NT2/D1 (cell line): ENCODE measurements at regions not wholly inside any gene's neighbourhood (a gene's known extent, or its start where the extent isn't known, plus 50 kb on each side); places are given as distances from the start of the nearest gene placed in this dataset.

Experiments
- DNase-seq: peaks from one replicate; pipeline ENCODE4 v3.0.0-alpha.2; 2011; ENCODE audit warnings: low read depth, low spot score
- H3K27me3 ChIP-seq: 2 replicates; pipeline ENCODE4 v1.6.0; 2011; ENCODE audit warnings: mild to moderate bottlenecking; ENCODE audit not compliant: insufficient read length, insufficient read depth
- H3K36me3 ChIP-seq: 2 replicates; pipeline ENCODE4 v1.6.1; 2011; ENCODE audit warnings: mild to moderate bottlenecking, low read length, mixed read lengths; ENCODE audit not compliant: insufficient read depth, insufficient read length
- H3K4me1 ChIP-seq: 2 replicates; pipeline ENCODE4 v1.5.1; 2011; ENCODE audit not compliant: insufficient read depth, insufficient read length
- H3K4me3 ChIP-seq: 2 replicates; pipeline ENCODE4 v1.5.1; 2011; ENCODE audit warnings: low read depth; ENCODE audit not compliant: insufficient read length
- H3K9ac ChIP-seq: 2 replicates; pipeline ENCODE4 v1.6.0; 2011; ENCODE audit warnings: low read depth; ENCODE audit not compliant: insufficient read length
- H3K9me3 ChIP-seq: 2 replicates; pipeline ENCODE4 v1.5.1; 2011; ENCODE audit warnings: mild to moderate bottlenecking, low read length; ENCODE audit not compliant: insufficient read depth
- SUZ12 ChIP-seq: IDR thresholded peaks from 2 replicates; pipeline ENCODE4 v1.6.1; 2011; ENCODE audit not compliant: insufficient read length, insufficient read depth; ENCODE audit errors: extremely low read depth
- YY1 ChIP-seq: IDR thresholded peaks from 2 replicates; pipeline ENCODE4 v1.6.1; 2011; ENCODE audit not compliant: insufficient read length, insufficient read depth
- ZNF274 ChIP-seq: IDR thresholded peaks from 2 replicates; pipeline ENCODE4 v1.6.1; 2011; ENCODE audit warnings: mild to moderate bottlenecking, low read depth, low read length

GRCh38 chr3:31251083-31251482 is 281.6 kb upstream of the STT3B start:
- no peak for DNase-seq
- peaks cover 7% of the 10 kb centered on the region; the same call in 1 of the 2 replicates for H3K9me3 ChIP-seq
- H3K4me3 ChIP-seq = no peak overlapping the region
- TF ChIP-seq ZNF274 (no peak), SUZ12 (no peak), YY1 (no peak)
- no peak overlapping the region for H3K9ac ChIP-seq
- no peaks in the 10 kb centered on the region for H3K36me3 ChIP-seq
- no peaks in the 10 kb centered on the region for H3K27me3 ChIP-seq
- peaks cover 3% of the 10 kb centered on the region for H3K4me1 ChIP-seq

DNA sequence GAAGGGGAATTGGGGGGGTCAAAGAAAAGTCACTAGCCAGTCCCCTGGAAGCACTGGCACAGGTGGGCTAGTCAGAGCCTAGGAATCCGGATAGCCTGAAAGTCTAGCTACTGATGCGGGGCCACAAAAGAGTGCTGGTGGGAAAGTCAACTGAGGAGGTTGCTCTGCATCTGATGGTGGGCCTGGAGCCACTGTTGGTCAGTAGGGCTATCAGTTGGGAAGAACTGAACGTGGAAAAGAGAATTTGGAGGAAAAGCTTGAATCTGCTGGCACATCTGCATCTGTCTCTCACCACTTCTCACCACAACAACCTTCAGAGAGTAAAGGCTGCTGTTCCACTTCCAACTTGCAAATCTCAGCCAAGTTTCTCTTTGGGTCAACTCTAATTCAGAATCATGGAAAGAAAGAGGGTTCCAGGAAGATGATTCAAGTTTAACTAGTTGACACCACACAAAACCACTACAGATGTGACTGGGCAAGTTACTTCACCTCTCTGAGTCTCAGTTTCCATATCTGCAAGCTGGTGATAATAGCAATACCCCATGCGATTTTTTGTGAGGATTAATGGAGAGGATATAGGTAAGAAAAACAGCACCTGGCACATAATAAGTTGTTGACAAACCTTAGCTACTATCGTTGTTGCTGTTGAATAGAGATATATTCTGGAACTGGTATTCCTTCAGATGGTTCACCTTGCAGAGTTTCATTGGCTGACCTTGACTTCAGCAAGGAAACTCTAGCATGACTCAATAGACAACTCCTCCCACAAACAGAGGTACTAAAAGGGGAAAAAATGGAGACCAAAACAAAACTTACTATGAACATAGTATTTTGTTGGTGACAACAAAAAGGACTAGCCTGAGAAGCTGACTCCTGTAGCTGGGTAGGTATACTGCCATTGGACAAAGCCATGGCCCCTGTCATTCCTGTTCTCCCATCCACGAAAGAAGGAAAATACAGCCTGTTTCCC is 280.2 kb upstream of the STT3B start:
- no peak for DNase-seq
- TF ChIP-seq SUZ12 (no peak), YY1 (no peak), ZNF274 (no peak)
- H3K9ac ChIP-seq = no peak overlapping the region
- H3K9me3 ChIP-seq = peaks cover 7% of the 10 kb centered on the region; the same call in 1 of the 2 replicates
- H3K4me1 ChIP-seq = no peaks in the 10 kb centered on the region
- H3K4me3 ChIP-seq = no peak overlapping the region
- H3K27me3 ChIP-seq = no peaks in the 10 kb centered on the region
- no peaks in the 10 kb centered on the region for H3K36me3 ChIP-seq

- Histone ChIP-seq H3K4me3 (no peak overlapping the region), H3K9ac (no peak overlapping the region), H3K4me1 (no peaks in the 10 kb centered on the region), H3K27me3 (no peaks in the 10 kb centered on the region), H3K36me3 (no peaks in the 10 kb centered on the region), H3K9me3 (peaks cover 7% of the 10 kb centered on the region; the same call in 1 of the 2 replicates)
- no peak for TF ChIP-seq YY1
- no peak for TF ChIP-seq SUZ12
- no peak for TF ChIP-seq ZNF274
- no peak for DNase-seq
Measured at GRCh38 chr3:31253782-31254181, 278.9 kb upstream of the STT3B start.

GRCh38 chr3:31254483-31254882 is 278.2 kb upstream of the STT3B start:
- no peak overlapping the region for H3K9ac ChIP-seq
- H3K4me1 ChIP-seq = no peaks in the 10 kb centered on the region

GRCh38 chr3:31255007-31255581 is 277.6 kb upstream of the STT3B start:
- Histone ChIP-seq H3K9me3 (peaks cover 14% of the 10 kb centered on the region), H3K9ac (no peak overlapping the region), H3K4me1 (no peaks in the 10 kb centered on the region), H3K4me3 (no peak overlapping the region), H3K36me3 (no peaks in the 10 kb centered on the region), H3K27me3 (no peaks in the 10 kb centered on the region)
- DNase-seq = no peak
- no peak for TF ChIP-seq YY1
- no peak for TF ChIP-seq ZNF274
- no peak for TF ChIP-seq SUZ12

More at GRCh38 chr3:31254483-31254882, 278.2 kb upstream of the STT3B start:
- Histone ChIP-seq H3K27me3 (no peaks in the 10 kb centered on the region), H3K9me3 (peaks cover 8% of the 10 kb centered on the region), H3K4me3 (no peak overlapping the region), H3K36me3 (no peaks in the 10 kb centered on the region)
- TF ChIP-seq ZNF274 = no peak
- no peak for TF ChIP-seq YY1
- TF ChIP-seq SUZ12 = no peak
- DNase-seq = no peak

GRCh38 chr3:31262201-31262600 is 270.5 kb upstream of the STT3B start:
- Histone ChIP-seq H3K27me3 (no peaks in the 10 kb centered on the region), H3K4me1 (no peaks in the 10 kb centered on the region), H3K4me3 (no peak overlapping the region), H3K36me3 (no peaks in the 10 kb centered on the region), H3K9me3 (peaks cover 7% of the 10 kb centered on the region; the same call in 1 of the 2 replicates), H3K9ac (no peak overlapping the region)
- DNase-seq = no peak
- TF ChIP-seq SUZ12 = no peak
- TF ChIP-seq YY1 = no peak

DNA sequence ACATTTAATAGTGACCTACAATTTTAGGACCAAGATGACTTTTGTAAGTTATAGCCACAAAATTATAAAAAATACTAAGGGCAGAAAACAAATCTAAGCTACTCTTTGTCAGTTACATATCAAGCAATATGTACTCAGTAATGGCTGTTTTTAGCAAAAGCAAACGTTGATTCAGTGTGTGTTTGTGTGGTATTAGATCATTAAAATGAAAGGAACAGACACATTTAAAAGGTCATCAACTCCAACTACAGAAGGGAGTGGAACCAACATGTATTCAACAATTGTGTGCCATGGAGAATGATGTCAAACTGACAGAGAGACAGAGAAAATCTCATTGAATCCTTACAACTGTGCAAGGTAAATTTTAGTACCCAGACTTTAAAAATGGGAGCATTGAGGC is 268.8 kb upstream of the STT3B start:
- DNase-seq = no peak
- Histone ChIP-seq H3K9me3 (peaks cover 7% of the 10 kb centered on the region; the same call in 1 of the 2 replicates), H3K9ac (no peak overlapping the region), H3K27me3 (no peaks in the 10 kb centered on the region), H3K4me1 (no peaks in the 10 kb centered on the region), H3K36me3 (no peaks in the 10 kb centered on the region), H3K4me3 (no peak overlapping the region)
- no peak for TF ChIP-seq ZNF274
